Mesenchymal stem cell (in vitro differentiated cells and primary cell): ENCODE measurements at regions not wholly inside any gene's neighbourhood (a gene's known extent, or its start where the extent isn't known, plus 50 kb on each side); places are given as distances from the start of the nearest gene placed in this dataset.

Experiments used
- DNase-seq: peaks from one replicate; pipeline ENCODE4 v3.0.0-alpha.2; 2013
- H2AFZ ChIP-seq: one replicate; pipeline ENCODE4 v1.6.1; 2013; ENCODE audit warnings: low read depth, mild to moderate bottlenecking, control low read depth, inconsistent platforms, low read length, moderate library complexity
- H2AK5ac ChIP-seq: 2 replicates; pipeline ENCODE4 v1.6.1; 2013; ENCODE audit warnings: low read length, moderate library complexity, mild to moderate bottlenecking, inconsistent platforms; ENCODE audit not compliant: severe bottlenecking
- H2BK120ac ChIP-seq: one replicate; pipeline ENCODE4 v1.6.1; 2013; ENCODE audit warnings: low read depth, mild to moderate bottlenecking, inconsistent platforms, low read length, moderate library complexity
- H2BK12ac ChIP-seq, 2 experiments: one replicate each; pipeline ENCODE4 v1.6.1; 2013; ENCODE audit warnings: inconsistent platforms in 2 of 2, low read length in 2 of 2, mild to moderate bottlenecking in 2 of 2, moderate library complexity in 2 of 2, control low read depth in 1 of 2
- H2BK15ac ChIP-seq: one replicate; pipeline ENCODE4 v1.6.1; 2013; ENCODE audit warnings: mild to moderate bottlenecking, low read depth, inconsistent platforms; ENCODE audit not compliant: poor library complexity, severe bottlenecking
- H2BK5ac ChIP-seq: 2 replicates; pipeline ENCODE4 v1.6.1; 2013; ENCODE audit warnings: low read depth, mild to moderate bottlenecking, low read length, control low read depth, inconsistent platforms; ENCODE audit not compliant: poor library complexity, severe bottlenecking
- H3K14ac ChIP-seq, 2 experiments: one replicate each; pipeline ENCODE4 v1.6.1; 2013; ENCODE audit warnings: inconsistent platforms in 2 of 2, low read length in 2 of 2, control low read depth in 1 of 2, mild to moderate bottlenecking in 1 of 2, moderate library complexity in 1 of 2
- H3K18ac ChIP-seq, 2 experiments: one replicate each; pipeline ENCODE4 v1.6.1; 2013; ENCODE audit warnings: inconsistent platforms in 2 of 2, low read length in 2 of 2, control low read depth in 1 of 2, low read depth in 1 of 2, mild to moderate bottlenecking in 1 of 2
- H3K23ac ChIP-seq, 2 experiments: one replicate each; pipeline ENCODE4 v1.6.1; 2013; ENCODE audit warnings: inconsistent platforms in 2 of 2, low read length in 2 of 2, mild to moderate bottlenecking in 2 of 2, moderate library complexity in 2 of 2, control low read depth in 1 of 2
- H3K27ac ChIP-seq: 2 replicates; pipeline ENCODE4 v1.5.1; 2013; ENCODE audit warnings: mild to moderate bottlenecking, moderate library complexity, low read length, control low read depth, inconsistent platforms; ENCODE audit not compliant: poor library complexity, severe bottlenecking
- H3K27me3 ChIP-seq, 2 experiments: 2 replicates each; pipeline versions ENCODE4 v1.6.1 to v1.7.0; 2013; ENCODE audit warnings: low read length in 2 of 2, mild to moderate bottlenecking in 2 of 2, moderate library complexity in 2 of 2, control low read depth in 1 of 2, inconsistent platforms in 1 of 2; ENCODE audit not compliant: control insufficient read depth in 1 of 2, insufficient read depth in 1 of 2
- H3K36me3 ChIP-seq, 2 experiments: 2 replicates each; pipeline versions ENCODE4 v1.6.1 to v1.7.0; 2013; ENCODE audit warnings: low read length in 2 of 2, control low read depth in 1 of 2, inconsistent platforms in 1 of 2, low read depth in 1 of 2, mild to moderate bottlenecking in 1 of 2; ENCODE audit not compliant: insufficient read depth in 2 of 2, control insufficient read depth in 1 of 2
- H3K4ac ChIP-seq, 2 experiments: one replicate each; pipeline ENCODE4 v1.6.1; 2013; ENCODE audit warnings: inconsistent platforms in 2 of 2, low read length in 2 of 2, mild to moderate bottlenecking in 2 of 2, moderate library complexity in 2 of 2, control low read depth in 1 of 2, low read depth in 1 of 2
- H3K4me1 ChIP-seq: 2 replicates; pipeline ENCODE4 v1.6.1; 2013; ENCODE audit warnings: low read depth, low read length, control low read depth; ENCODE audit not compliant: control insufficient read depth, insufficient read depth
- H3K4me2 ChIP-seq: 2 replicates; pipeline ENCODE4 v1.6.1; 2013; ENCODE audit warnings: low read length, mild to moderate bottlenecking, inconsistent platforms; ENCODE audit not compliant: poor library complexity, severe bottlenecking
- H3K4me3 ChIP-seq, 2 experiments: 2 replicates each; pipeline versions ENCODE4 v1.5.1 to v1.7.0; 2013; ENCODE audit warnings: low read length in 2 of 2, mild to moderate bottlenecking in 2 of 2, control low read depth in 1 of 2, low read depth in 1 of 2; ENCODE audit not compliant: insufficient read depth in 1 of 2
- H3K79me1 ChIP-seq: replicated peaks from 2 replicates; pipeline ENCODE4 v1.6.1; 2013; ENCODE audit warnings: mild to moderate bottlenecking, control low read depth, low read length, inconsistent platforms; ENCODE audit not compliant: poor library complexity, severe bottlenecking
- H3K9ac ChIP-seq: 2 replicates; pipeline ENCODE4 v1.7.0; 2013; ENCODE audit warnings: mild to moderate bottlenecking, low read length, moderate library complexity
- H3K9me3 ChIP-seq: 2 replicates; pipeline ENCODE4 v1.7.0; 2013; ENCODE audit warnings: mild to moderate bottlenecking, low read length; ENCODE audit not compliant: control insufficient read depth
- H4K8ac ChIP-seq: one replicate; pipeline ENCODE4 v1.6.1; 2013; ENCODE audit warnings: inconsistent platforms, mild to moderate bottlenecking, low read length, moderate library complexity
- H4K91ac ChIP-seq: one replicate; pipeline ENCODE4 v1.6.1; 2013; ENCODE audit warnings: mild to moderate bottlenecking, low read length, inconsistent platforms
- WGBS: methylation state at CpG from one replicate; pipeline ENCODE4 v1.1.7; 2013; ENCODE audit warnings: mixed read lengths; 5-methylcytosine and 5-hydroxymethylcytosine counted together

- H4K8ac ChIP-seq = no peak overlapping the region
- no peak overlapping the region for H2BK12ac ChIP-seq
- no peak overlapping the region for H3K27ac ChIP-seq
- H2BK5ac ChIP-seq = no peak overlapping the region
- H3K14ac ChIP-seq = no peak overlapping the region
- H3K36me3 ChIP-seq = no peaks in the 10 kb centered on the region
- H3K79me1 ChIP-seq = no peaks in the 10 kb centered on the region
- no peak overlapping the region for H3K23ac ChIP-seq
- no peak overlapping the region for H3K4me2 ChIP-seq
- H3K4me1 ChIP-seq = no peaks in the 10 kb centered on the region
- H3K4ac ChIP-seq = no peak overlapping the region
- no peak overlapping the region for H3K18ac ChIP-seq
- no peak overlapping the region for H2BK15ac ChIP-seq
- H2BK120ac ChIP-seq = no peak overlapping the region
- no peak overlapping the region for H4K91ac ChIP-seq
- H3K9ac ChIP-seq = no peak overlapping the region
- no peak overlapping the region for H3K4me3 ChIP-seq
- no peak overlapping the region for H2AFZ ChIP-seq
- no peak overlapping the region for H2AK5ac ChIP-seq
- no peak for DNase-seq
- no peaks in the 10 kb centered on the region for H3K9me3 ChIP-seq
- H3K27me3 ChIP-seq = no peaks in the 10 kb centered on the region
These were observed 132.9 kb upstream of the AADACL2 start for GRCh38 chr3:151600783-151601182.

- Histone ChIP-seq H3K9ac (no peak overlapping the region), H2BK12ac (no peak overlapping the region), H3K4me1 (no peaks in the 10 kb centered on the region), H2AFZ (no peak overlapping the region), H3K14ac (no peak overlapping the region), H2BK5ac (no peak overlapping the region), H2BK120ac (no peak overlapping the region), H3K79me1 (no peaks in the 10 kb centered on the region), H3K4ac (no peak overlapping the region), H3K9me3 (no peaks in the 10 kb centered on the region), H2BK15ac (no peak overlapping the region), H3K27ac (no peak overlapping the region), H3K27me3 (no peaks in the 10 kb centered on the region), H4K91ac (peak overlapping the region; percentile 62), H3K4me2 (no peak overlapping the region), H3K23ac (no peak overlapping the region), H2AK5ac (no peak overlapping the region), H3K18ac (no peak overlapping the region), H4K8ac (no peak overlapping the region), H3K4me3 (no peak overlapping the region), H3K36me3 (no peaks in the 10 kb centered on the region)
- DNase-seq = no peak
- 66% methylated on average over 5 of the region's 7 CpGs for WGBS
These were observed 134.5 kb upstream of the AADACL2 start for GRCh38 chr3:151599103-151599672.

GRCh38 chr3:151596940-151597339, 136.1 kb upstream of the IGSF10 start:
- no peak overlapping the region for H3K9ac ChIP-seq

GRCh38 chr3:151593928-151594327, 133.1 kb upstream of the IGSF10 start:
- H2BK15ac ChIP-seq = no peak overlapping the region
- no peak overlapping the region for H3K18ac ChIP-seq
- no peak overlapping the region for H3K23ac ChIP-seq
- no peak overlapping the region for H4K91ac ChIP-seq
- no peak overlapping the region for H2AFZ ChIP-seq
- no peak overlapping the region for H2BK5ac ChIP-seq
- no peak overlapping the region for H2BK12ac ChIP-seq
- H4K8ac ChIP-seq = no peak overlapping the region
- no peaks in the 10 kb centered on the region for H3K27me3 ChIP-seq
- no peak overlapping the region for H2BK120ac ChIP-seq
- DNase-seq = no peak
- H3K79me1 ChIP-seq = no peaks in the 10 kb centered on the region
- H3K4me2 ChIP-seq = no peak overlapping the region
- no peak overlapping the region for H3K4me3 ChIP-seq
- H3K36me3 ChIP-seq = no peaks in the 10 kb centered on the region
- no peak overlapping the region for H3K9ac ChIP-seq
- no peak overlapping the region for H3K14ac ChIP-seq
- no peak overlapping the region for H3K4ac ChIP-seq
- H3K9me3 ChIP-seq = no peaks in the 10 kb centered on the region
- no peaks in the 10 kb centered on the region for H3K4me1 ChIP-seq
- no peak overlapping the region for H2AK5ac ChIP-seq
- WGBS = 94% methylated on average over 1 of the region's 1 CpG
- no peak overlapping the region for H3K27ac ChIP-seq

More at GRCh38 chr3:151596940-151597339, 136.1 kb upstream of the IGSF10 start:
- Histone ChIP-seq H3K27me3 (no peaks in the 10 kb centered on the region), H2AK5ac (no peak overlapping the region), H3K79me1 (no peaks in the 10 kb centered on the region), H2BK15ac (no peak overlapping the region), H3K9me3 (no peaks in the 10 kb centered on the region), H3K36me3 (no peaks in the 10 kb centered on the region), H3K18ac (no peak overlapping the region), H3K23ac (no peak overlapping the region), H4K8ac (no peak overlapping the region), H2BK12ac (no peak overlapping the region), H3K14ac (no peak overlapping the region), H3K27ac (no peak overlapping the region), H2BK5ac (no peak overlapping the region), H3K4ac (no peak overlapping the region), H3K4me3 (no peak overlapping the region), H2BK120ac (no peak overlapping the region), H4K91ac (no peak overlapping the region), H2AFZ (no peak overlapping the region), H3K4me2 (no peak overlapping the region), H3K4me1 (no peaks in the 10 kb centered on the region)
- DNase-seq = no peak
- 80% methylated on average over 1 of the region's 5 CpGs for WGBS
